ENCODE measurements at regions not wholly inside any gene's neighbourhood (a gene's known extent, or its start where the extent isn't known, plus 50 kb on each side); places are given as distances from the start of the nearest gene placed in this dataset.

- no peak for DNase-seq (ENCODE audit: low read depth in 4 of 4, low spot score in 2 of 4)
Observed at GRCh38 chr3:41075975-41076374, 123.3 kb upstream of the CTNNB1 start.

GRCh38 chr3:41076399-41076798 lies 122.9 kb upstream of the CTNNB1 start:
- DNase-seq (ENCODE audit: low read depth in 4 of 4, low spot score in 2 of 4): no peak

- DNase-seq (ENCODE audit: low read depth in 4 of 4, low spot score in 2 of 4): no peak
Observed at GRCh38 chr3:41080141-41080540, 119.2 kb upstream of the CTNNB1 start.

- no peak for DNase-seq (ENCODE audit: low read depth in 4 of 4, low spot score in 2 of 4)
Observed at GRCh38 chr3:41088882-41089281, 110.4 kb upstream of the CTNNB1 start.

- no peak for DNase-seq (ENCODE audit: low read depth in 4 of 4, low spot score in 2 of 4)
Observed at GRCh38 chr3:41089566-41089965, 109.7 kb upstream of the CTNNB1 start.

GRCh38 chr3:41092844-41093243 lies 106.5 kb upstream of the CTNNB1 start:
- no peak for DNase-seq (ENCODE audit: low read depth in 4 of 4, low spot score in 2 of 4)

GRCh38 chr3:41093476-41093875 lies 105.8 kb upstream of the CTNNB1 start:
- DNase-seq (ENCODE audit: low read depth in 4 of 4, low spot score in 2 of 4): no peak

- no peak for DNase-seq (ENCODE audit: low read depth in 4 of 4, low spot score in 2 of 4)
Observed at GRCh38 chr3:41094351-41094750, 105.0 kb upstream of the CTNNB1 start.

GRCh38 chr3:41095702-41096101 lies 103.6 kb upstream of the CTNNB1 start:
- DNase-seq (ENCODE audit: low read depth in 4 of 4, low spot score in 2 of 4): peak in 1 of 4 donors; percentile 20

GRCh38 chr3:41097896-41098496 lies 101.3 kb upstream of the CTNNB1 start:
- no peak for DNase-seq (ENCODE audit: low read depth in 4 of 4, low spot score in 2 of 4)

- DNase-seq (ENCODE audit: low read depth in 4 of 4, low spot score in 2 of 4): no peak
Observed at GRCh38 chr3:41101231-41101630, 98.1 kb upstream of the CTNNB1 start.

- no peak for DNase-seq (ENCODE audit: low read depth in 4 of 4, low spot score in 2 of 4)
Observed at GRCh38 chr3:41102053-41102556, 97.2 kb upstream of the CTNNB1 start.

GRCh38 chr3:41102750-41103149 lies 96.6 kb upstream of the CTNNB1 start:
- no peak for DNase-seq (ENCODE audit: low read depth in 4 of 4, low spot score in 2 of 4)

- no peak for DNase-seq (ENCODE audit: low read depth in 4 of 4, low spot score in 2 of 4)
Observed at GRCh38 chr3:41103200-41103599, 96.1 kb upstream of the CTNNB1 start.

GRCh38 chr3:41104147-41104546 lies 95.2 kb upstream of the CTNNB1 start:
- no peak for DNase-seq (ENCODE audit: low read depth in 4 of 4, low spot score in 2 of 4)

GRCh38 chr3:41106691-41107090 lies 92.6 kb upstream of the CTNNB1 start:
- no peak for DNase-seq (ENCODE audit: low read depth in 4 of 4, low spot score in 2 of 4)

- no peak for DNase-seq (ENCODE audit: low read depth in 4 of 4, low spot score in 2 of 4)
Observed at GRCh38 chr3:41111011-41111410, 88.3 kb upstream of the CTNNB1 start.

GRCh38 chr3:41112466-41112865 lies 86.8 kb upstream of the CTNNB1 start:
- no peak for DNase-seq (ENCODE audit: low read depth in 4 of 4, low spot score in 2 of 4)

- DNase-seq (ENCODE audit: low read depth in 4 of 4, low spot score in 2 of 4): no peak
Observed at GRCh38 chr3:41115069-41115468, 84.2 kb upstream of the CTNNB1 start.

- DNase-seq (ENCODE audit: low read depth in 4 of 4, low spot score in 2 of 4): no peak
Observed at GRCh38 chr3:41116851-41117250, 82.5 kb upstream of the CTNNB1 start.

- peak in 1 of 4 donors; percentile 32 for DNase-seq (ENCODE audit: low read depth in 4 of 4, low spot score in 2 of 4)
Observed at GRCh38 chr3:41117398-41117870, 81.9 kb upstream of the CTNNB1 start.

- no peak for DNase-seq (ENCODE audit: low read depth in 4 of 4, low spot score in 2 of 4)
Observed at GRCh38 chr3:41118461-41119390, 80.6 kb upstream of the CTNNB1 start.

Measured in left renal cortex interstitium (tissue), 4 donors.